GM12864 (cell line): ENCODE measurements at regions not wholly inside any gene's neighbourhood (a gene's known extent, or its start where the extent isn't known, plus 50 kb on each side); places are given as distances from the start of the nearest gene placed in this dataset.

Source experiments
- DNase-seq: peaks from one replicate; pipeline ENCODE4 v3.0.0-alpha.2; 2011; ENCODE audit warnings: low read depth
- H3K4me3 ChIP-seq: 2 replicates; pipeline ENCODE4 v1.5.1; 2011; ENCODE audit warnings: mild to moderate bottlenecking, low read depth, low read length, control low read depth
- TF ChIP-seq, protein P1 (sequence below): IDR thresholded peaks from 2 replicates; pipeline ENCODE4 v1.5.1; 2011; ENCODE audit warnings: low read depth, mild to moderate bottlenecking, moderate library complexity, low read length, control low read depth, inconsistent platforms; ENCODE audit errors: missing control alignments

DNA sequence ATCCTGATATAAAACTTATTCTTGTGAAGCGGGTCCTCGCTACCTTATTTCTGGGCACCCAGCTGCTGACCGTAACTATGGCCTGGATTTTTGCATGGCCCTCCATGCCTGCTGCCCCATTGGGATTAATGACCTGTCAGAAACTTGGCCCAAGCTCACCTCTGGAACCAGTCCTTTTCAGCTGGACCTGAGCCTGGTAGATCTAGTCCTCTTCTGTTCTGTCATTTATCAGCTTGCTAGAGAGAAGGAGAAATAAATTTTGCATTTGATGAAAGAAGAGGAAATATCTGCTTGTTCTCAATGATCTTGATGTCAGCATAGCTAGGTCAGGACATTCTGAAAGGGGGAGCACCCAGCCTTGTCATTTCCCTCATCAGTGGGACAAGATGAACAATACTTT is 387.8 kb upstream of the LARGE1 start:
- no peak for DNase-seq
- H3K4me3 ChIP-seq = no peak overlapping the region
- TF ChIP-seq, protein P1, sequence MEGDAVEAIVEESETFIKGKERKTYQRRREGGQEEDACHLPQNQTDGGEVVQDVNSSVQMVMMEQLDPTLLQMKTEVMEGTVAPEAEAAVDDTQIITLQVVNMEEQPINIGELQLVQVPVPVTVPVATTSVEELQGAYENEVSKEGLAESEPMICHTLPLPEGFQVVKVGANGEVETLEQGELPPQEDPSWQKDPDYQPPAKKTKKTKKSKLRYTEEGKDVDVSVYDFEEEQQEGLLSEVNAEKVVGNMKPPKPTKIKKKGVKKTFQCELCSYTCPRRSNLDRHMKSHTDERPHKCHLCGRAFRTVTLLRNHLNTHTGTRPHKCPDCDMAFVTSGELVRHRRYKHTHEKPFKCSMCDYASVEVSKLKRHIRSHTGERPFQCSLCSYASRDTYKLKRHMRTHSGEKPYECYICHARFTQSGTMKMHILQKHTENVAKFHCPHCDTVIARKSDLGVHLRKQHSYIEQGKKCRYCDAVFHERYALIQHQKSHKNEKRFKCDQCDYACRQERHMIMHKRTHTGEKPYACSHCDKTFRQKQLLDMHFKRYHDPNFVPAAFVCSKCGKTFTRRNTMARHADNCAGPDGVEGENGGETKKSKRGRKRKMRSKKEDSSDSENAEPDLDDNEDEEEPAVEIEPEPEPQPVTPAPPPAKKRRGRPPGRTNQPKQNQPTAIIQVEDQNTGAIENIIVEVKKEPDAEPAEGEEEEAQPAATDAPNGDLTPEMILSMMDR = no peak

DNA sequence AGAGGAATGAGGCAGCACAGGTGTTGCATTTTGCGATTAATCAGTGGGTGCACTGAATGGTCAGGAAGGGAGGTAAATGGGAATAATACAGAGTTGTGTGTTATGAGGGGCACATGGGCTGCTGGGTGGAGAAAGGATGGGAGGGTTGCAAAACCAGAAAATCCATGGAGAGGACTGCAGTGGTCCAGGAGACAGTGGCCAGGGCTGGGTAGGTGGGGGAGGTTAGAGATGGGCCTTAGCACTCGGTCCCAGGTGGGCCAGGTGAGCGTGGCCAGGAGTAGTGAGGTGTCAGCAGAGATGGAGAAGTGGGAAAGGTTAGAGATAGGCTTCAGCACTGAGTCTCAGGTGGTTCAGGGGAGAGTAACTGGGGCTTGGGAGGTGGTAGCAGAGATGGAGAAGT is 399.1 kb upstream of the LARGE1 start:
- TF ChIP-seq, protein P1 = no peak
- no peak overlapping the region for H3K4me3 ChIP-seq
- DNase-seq = no peak

DNA sequence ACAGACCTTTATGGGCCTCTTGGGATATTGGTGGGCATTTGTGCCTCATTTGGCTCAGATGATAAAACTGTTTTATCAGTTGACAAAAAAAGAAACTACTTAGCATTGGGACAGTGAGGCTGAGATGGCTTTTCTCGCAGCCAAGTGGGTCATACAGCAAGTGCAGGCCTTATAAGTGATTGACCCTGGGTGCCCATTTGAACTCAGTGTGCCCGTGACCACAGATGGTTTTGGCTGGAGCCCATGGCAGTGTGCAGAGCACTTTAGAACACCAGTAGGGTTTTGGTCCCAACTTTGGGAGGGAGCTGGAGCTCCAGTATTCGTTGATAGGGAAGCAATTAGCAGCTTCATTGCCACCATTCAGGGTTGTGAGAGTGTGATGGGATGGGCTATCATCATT is 404.5 kb upstream of the LARGE1 start:
- TF ChIP-seq, protein P1 = no peak
- DNase-seq = no peak
- no peak overlapping the region for H3K4me3 ChIP-seq

DNA sequence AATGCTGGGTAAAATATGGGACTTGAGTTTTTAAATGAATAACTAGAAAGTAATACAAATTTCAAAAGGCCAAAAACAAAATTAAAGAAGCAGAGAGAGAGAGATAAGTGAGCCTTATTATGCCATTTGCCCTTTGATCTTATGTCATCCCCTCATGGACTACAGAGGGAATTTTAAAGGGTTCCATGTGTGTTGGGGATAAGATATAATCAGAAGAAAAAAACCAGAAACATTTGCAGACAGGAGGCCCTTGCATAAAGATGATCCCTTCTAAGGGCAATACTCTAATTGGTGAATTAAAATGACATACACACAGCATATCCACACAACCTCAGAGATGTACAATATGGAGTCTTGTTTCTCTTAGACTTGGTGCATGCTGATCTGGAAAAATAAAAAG is 406.6 kb upstream of the LARGE1 start:
- DNase-seq = no peak
- TF ChIP-seq, protein P1 = no peak
- H3K4me3 ChIP-seq = no peak overlapping the region

DNA sequence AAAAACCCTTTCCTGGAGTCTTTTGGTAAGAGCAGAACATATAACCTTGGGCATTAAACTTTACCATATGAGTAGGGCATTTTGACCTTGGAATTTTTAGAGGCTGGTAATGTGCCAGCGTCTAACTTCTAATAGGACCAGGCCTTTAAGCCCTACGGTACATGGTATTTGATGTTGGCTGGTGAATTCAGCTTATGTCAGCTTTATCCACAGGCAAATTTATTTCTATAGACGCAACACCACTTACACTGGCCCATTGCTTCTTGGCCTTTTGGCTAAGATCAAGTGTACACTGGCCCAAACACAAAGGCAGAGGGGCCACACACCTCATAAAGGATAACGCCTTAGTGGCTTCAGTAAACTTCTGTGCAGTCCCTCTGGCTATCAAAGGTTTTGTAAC is 410.2 kb upstream of the LARGE1 start:
- DNase-seq = no peak
- no peak overlapping the region for H3K4me3 ChIP-seq
- TF ChIP-seq, protein P1 = no peak

DNA sequence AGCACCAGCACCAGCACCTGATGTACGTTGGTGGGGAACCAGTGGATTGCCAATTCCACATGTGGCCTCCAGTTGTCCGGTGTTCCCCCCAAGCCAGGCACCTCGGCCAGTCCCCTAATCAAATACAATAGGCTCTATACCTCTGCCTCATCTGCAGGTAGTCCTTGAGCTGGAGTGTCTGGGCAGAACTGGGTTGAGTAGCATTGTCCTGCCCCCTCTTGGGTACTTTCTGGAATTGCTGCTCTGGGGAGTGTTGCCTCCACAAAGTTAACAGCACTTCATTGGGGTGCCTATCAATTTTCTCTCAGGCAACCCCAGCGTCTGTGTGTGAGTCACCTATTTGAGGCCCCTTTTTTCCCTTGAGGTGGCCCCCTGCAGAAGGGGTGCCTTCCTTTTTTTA is 413.0 kb upstream of the LARGE1 start:
- TF ChIP-seq, protein P1 = no peak
- H3K4me3 ChIP-seq = no peak overlapping the region
- DNase-seq = no peak

DNA sequence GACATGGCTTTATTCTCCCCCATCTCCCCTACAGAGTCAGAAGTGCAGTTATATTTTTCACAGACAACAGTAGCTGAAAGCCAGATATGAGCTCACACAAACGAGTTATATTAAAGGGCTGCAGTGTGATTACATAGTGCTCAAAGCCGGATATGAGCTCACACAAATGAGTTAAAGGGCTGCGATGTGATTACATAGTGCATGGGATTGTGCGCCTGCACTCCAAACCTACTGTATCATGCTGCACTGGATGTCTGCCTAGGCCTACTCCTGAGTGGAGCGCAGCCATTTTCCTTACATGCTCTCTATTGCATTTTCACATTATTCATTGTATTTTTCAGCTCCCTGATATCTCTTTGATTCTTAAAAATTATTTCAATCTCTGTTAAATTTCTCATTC is 414.6 kb upstream of the LARGE1 start:
- TF ChIP-seq, protein P1 = no peak
- DNase-seq = no peak
- no peak overlapping the region for H3K4me3 ChIP-seq
